ENCODE measurements at regions not wholly inside any gene's neighbourhood (a gene's known extent, or its start where the extent isn't known, plus 50 kb on each side); places are given as distances from the start of the nearest gene placed in this dataset.

DNA sequence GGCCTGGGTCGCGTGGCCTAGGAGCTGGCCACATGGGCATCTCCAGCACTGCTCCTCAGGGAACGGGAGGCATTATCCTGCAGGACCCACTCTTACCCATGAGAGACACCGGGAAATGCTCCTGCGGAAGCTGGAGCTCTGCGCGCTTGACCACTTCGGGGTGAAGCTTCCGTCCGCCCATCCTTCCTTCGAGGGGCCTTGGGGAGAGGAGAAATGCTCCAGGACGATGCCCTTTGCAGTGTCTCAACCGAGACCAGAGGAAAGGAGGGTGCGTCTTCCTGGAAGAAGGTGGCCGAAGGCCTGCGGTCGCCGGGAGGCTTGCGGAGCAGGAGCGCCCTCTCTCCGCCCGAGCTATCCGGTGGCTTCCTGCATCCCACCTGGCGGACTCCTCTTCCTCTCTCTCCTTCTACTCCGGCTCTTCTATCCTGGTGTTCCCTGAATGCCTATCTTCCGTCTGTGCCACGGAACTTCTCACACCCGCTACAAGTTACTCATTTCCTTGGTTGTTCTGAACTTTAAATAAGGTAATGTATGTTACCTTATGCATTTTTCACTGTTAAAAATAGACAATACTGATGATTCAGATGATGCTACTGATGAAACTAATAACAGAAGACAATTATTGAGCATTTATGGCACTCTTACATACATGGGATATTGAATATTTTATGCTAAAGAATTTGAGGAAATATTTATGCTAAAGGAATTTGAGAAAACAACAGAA is 91.4 kb downstream of the PRKAB2 start:
- TF ChIP-seq EZH2phosphoT487 (IDR thresholded peaks at IDR 0.05; ENCODE audit: borderline replicate concordance, low read length) (no peak), CTCF (conservative IDR thresholded peaks at IDR 0.05; ENCODE audit: low read depth, low read length) (no peak), EZH2 (IDR thresholded peaks at IDR 0.05; ENCODE audit: low read length, unreplicated experiment) (no peak)
- no peaks in the 10 kb centered on the region for H3F3A ChIP-seq (ENCODE audit: low read length, unreplicated experiment)
- intact Hi-C loops (cut with micrococcal nuclease) = no loop called here
- no peak overlapping the region for H3K4me2 ChIP-seq (ENCODE audit: low read length)
- DNase-seq (no peak), ATAC-seq (no peak)
- H3K9me2 ChIP-seq (replicated peaks; ENCODE audit: low read length) = no peaks in the 10 kb centered on the region
- H3K4me3 ChIP-seq (ENCODE audit: low read length) = no peak overlapping the region
- no peaks in the 10 kb centered on the region for H3K79me2 ChIP-seq (ENCODE audit: low read length)
- H3K27me3 ChIP-seq (ENCODE audit: low read length) = no peaks in the 10 kb centered on the region
- H3K4me1 ChIP-seq (ENCODE audit: insufficient read depth, low read length) = peaks cover 13% of the 10 kb centered on the region
- ChIA-PET CTCF (no interaction called here), POLR2A (ENCODE audit: unreplicated experiment) (no interaction called here)
- H4K20me1 ChIP-seq (ENCODE audit: low read length) = no peaks in the 10 kb centered on the region
- no peaks in the 10 kb centered on the region for H3K9me3 ChIP-seq (ENCODE audit: low read length)
- no peak overlapping the region for H2AFZ ChIP-seq (ENCODE audit: low read length)
- H3K9ac ChIP-seq (ENCODE audit: low read length) = no peak overlapping the region
- H3K27ac ChIP-seq (ENCODE audit: low read length) = no peak overlapping the region
- H3K36me3 ChIP-seq (ENCODE audit: low read depth, low read length) = no peaks in the 10 kb centered on the region
- BruUV-seq (replicated peaks) = no TSS peak

DNA sequence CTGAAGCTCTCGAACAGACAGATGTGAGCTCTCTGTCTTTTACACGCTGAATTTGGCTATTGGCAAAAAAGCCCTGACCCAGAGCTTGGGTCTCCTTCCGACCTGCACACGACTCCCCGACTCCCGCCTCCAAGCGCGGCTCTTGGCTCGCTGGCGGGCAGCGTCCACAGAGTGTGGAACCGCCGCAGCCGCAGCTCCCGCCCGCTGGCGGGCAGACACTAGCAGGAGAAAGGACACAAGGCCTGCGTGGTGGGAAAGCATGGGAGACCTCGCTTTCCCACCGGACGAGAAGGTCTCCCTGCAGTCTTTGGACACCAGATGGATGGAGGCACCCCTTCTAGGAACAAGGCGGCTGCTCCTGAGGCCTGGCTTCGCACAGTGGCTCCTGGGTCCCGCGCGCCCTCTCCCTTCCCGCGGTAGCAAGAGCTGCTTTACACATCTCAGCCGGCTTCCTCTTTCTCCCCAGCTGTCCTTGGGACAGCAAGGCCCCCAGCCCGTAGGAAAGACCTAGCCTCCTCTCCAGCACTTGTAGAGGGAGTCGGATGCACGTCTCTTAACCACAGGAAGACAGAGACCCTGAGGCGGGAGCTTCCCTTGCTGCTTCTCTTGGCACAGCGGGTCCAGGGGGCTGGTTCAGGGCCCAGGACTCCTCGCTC is 92.1 kb downstream of the PRKAB2 start:
- H3K4me3 ChIP-seq (ENCODE audit: low read length) = no peak overlapping the region
- no peaks in the 10 kb centered on the region for H3K27me3 ChIP-seq (ENCODE audit: low read length)
- ATAC-seq (no peak), DNase-seq (no peak)
- H3K4me1 ChIP-seq (ENCODE audit: insufficient read depth, low read length) = peaks cover 13% of the 10 kb centered on the region
- H3K9me2 ChIP-seq (replicated peaks; ENCODE audit: low read length) = no peaks in the 10 kb centered on the region
- H4K20me1 ChIP-seq (ENCODE audit: low read length) = no peaks in the 10 kb centered on the region
- no peaks in the 10 kb centered on the region for H3F3A ChIP-seq (ENCODE audit: low read length, unreplicated experiment)
- no TSS peak for BruUV-seq (replicated peaks)
- no peaks in the 10 kb centered on the region for H3K36me3 ChIP-seq (ENCODE audit: low read depth, low read length)
- intact Hi-C loops (cut with micrococcal nuclease) = no loop called here
- TF ChIP-seq EZH2phosphoT487 (IDR thresholded peaks at IDR 0.05; ENCODE audit: borderline replicate concordance, low read length) (no peak), CTCF (conservative IDR thresholded peaks at IDR 0.05; ENCODE audit: low read depth, low read length) (no peak), EZH2 (IDR thresholded peaks at IDR 0.05; ENCODE audit: low read length, unreplicated experiment) (no peak)
- no peak overlapping the region for H2AFZ ChIP-seq (ENCODE audit: low read length)
- no peaks in the 10 kb centered on the region for H3K9me3 ChIP-seq (ENCODE audit: low read length)
- no peaks in the 10 kb centered on the region for H3K79me2 ChIP-seq (ENCODE audit: low read length)
- ChIA-PET CTCF (no interaction called here), POLR2A (ENCODE audit: unreplicated experiment) (no interaction called here)
- no peak overlapping the region for H3K9ac ChIP-seq (ENCODE audit: low read length)
- H3K4me2 ChIP-seq (ENCODE audit: low read length) = no peak overlapping the region
- H3K27ac ChIP-seq (ENCODE audit: low read length) = no peak overlapping the region

- intact Hi-C loops (cut with micrococcal nuclease) = no loop called here
- Histone ChIP-seq H3K9me2 (replicated peaks; ENCODE audit: low read length) (no peaks in the 10 kb centered on the region), H3K4me3 (ENCODE audit: low read length) (no peak overlapping the region), H2AFZ (ENCODE audit: low read length) (no peak overlapping the region), H3K9ac (ENCODE audit: low read length) (no peak overlapping the region), H3K27me3 (ENCODE audit: low read length) (no peaks in the 10 kb centered on the region), H3K36me3 (ENCODE audit: low read depth, low read length) (no peaks in the 10 kb centered on the region), H3K9me3 (ENCODE audit: low read length) (no peaks in the 10 kb centered on the region), H3K27ac (ENCODE audit: low read length) (no peak overlapping the region), H3K4me1 (ENCODE audit: insufficient read depth, low read length) (peaks cover 13% of the 10 kb centered on the region), H3K4me2 (ENCODE audit: low read length) (no peak overlapping the region), H3F3A (ENCODE audit: low read length, unreplicated experiment) (no peaks in the 10 kb centered on the region), H4K20me1 (ENCODE audit: low read length) (no peaks in the 10 kb centered on the region), H3K79me2 (ENCODE audit: low read length) (no peaks in the 10 kb centered on the region)
- ChIA-PET POLR2A (ENCODE audit: unreplicated experiment) (no interaction called here), CTCF (no interaction called here)
- DNase-seq (no peak), ATAC-seq (no peak)
- no TSS peak for BruUV-seq (replicated peaks)
- TF ChIP-seq EZH2 (IDR thresholded peaks at IDR 0.05; ENCODE audit: low read length, unreplicated experiment) (no peak), EZH2phosphoT487 (IDR thresholded peaks at IDR 0.05; ENCODE audit: borderline replicate concordance, low read length) (no peak), CTCF (conservative IDR thresholded peaks at IDR 0.05; ENCODE audit: low read depth, low read length) (no peak)
Measured at GRCh38 chr1:147079400-147080005, 92.8 kb downstream of the PRKAB2 start.
